Esophagus muscularis mucosa (tissue), 4 donors: ENCODE measurements at regions not wholly inside any gene's neighbourhood (a gene's known extent, or its start where the extent isn't known, plus 50 kb on each side); places are given as distances from the start of the nearest gene placed in this dataset.

ENCODE experiments used
- CTCF ChIP-seq, 3 experiments: fragments of 200-600 bp in 2 of 3; fragments of 450-650 bp in 1 of 3; sonication (generic) in 2 of 3; IDR thresholded peaks; one replicate each; pipeline ENCODE4 v1.5.1; 2017 to 2019; ENCODE audit warnings: antibody characterized with exemption in 3 of 3, mild to moderate bottlenecking in 2 of 3, moderate library complexity in 1 of 3
- EP300 ChIP-seq: sonication (generic); formaldehyde crosslinking; IDR thresholded peaks from one replicate; pipeline ENCODE4 v1.6.1; 2017; ENCODE audit warnings: antibody characterized with exemption
- POLR2AphosphoS5 ChIP-seq, 2 donors: sonication (generic); formaldehyde crosslinking; IDR thresholded peaks; one replicate each; pipeline ENCODE4 v1.6.1; 2017; ENCODE audit warnings: antibody characterized with exemption in 2 of 2

GRCh38 chrX:46447384-46447783, 97.8 kb downstream of the ZNF674 start:
- no peak for TF ChIP-seq CTCF (IDR thresholded peaks at IDR 0.05)
- TF ChIP-seq POLR2AphosphoS5 (IDR thresholded peaks at IDR 0.05), result no peak
- no peak for TF ChIP-seq EP300
